ENCODE measurements at regions not wholly inside any gene's neighbourhood (a gene's known extent, or its start where the extent isn't known, plus 50 kb on each side); places are given as distances from the start of the nearest gene placed in this dataset.

- DNase-seq, result no peak
Measured at GRCh38 chr3:148087601-148088371, 609.9 kb upstream of the AGTR1 start.

GRCh38 chr3:148089171-148089570 is 608.5 kb upstream of the AGTR1 start:
- no peak for DNase-seq

DNA sequence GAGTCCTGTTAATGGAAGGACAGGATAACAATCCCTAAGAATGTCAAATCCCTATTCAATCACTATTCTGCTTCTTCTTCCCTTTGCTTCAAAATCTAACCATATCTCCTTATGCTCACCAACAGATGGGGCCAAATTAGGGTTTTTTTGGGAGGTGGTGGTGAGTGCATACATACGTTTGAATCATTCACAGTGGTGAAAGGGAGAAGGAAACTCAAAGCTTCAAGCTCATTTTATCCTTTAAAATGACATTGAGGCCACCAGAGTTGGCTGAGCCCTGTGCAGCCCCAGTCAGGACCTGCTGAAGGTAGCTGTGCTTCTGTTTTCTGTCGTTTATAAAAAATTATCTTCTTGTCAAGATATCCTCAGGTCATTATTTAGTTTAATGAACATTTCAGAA is 607.5 kb upstream of the AGTR1 start:
- DNase-seq, result no peak

- DNase-seq, result no peak
Measured at GRCh38 chr3:148092624-148093347, 604.9 kb upstream of the AGTR1 start.

- no peak for DNase-seq
Measured at GRCh38 chr3:148093753-148094152, 604.0 kb upstream of the AGTR1 start.

GRCh38 chr3:148095962-148096361 is 601.7 kb upstream of the AGTR1 start:
- DNase-seq, result no peak

DNA sequence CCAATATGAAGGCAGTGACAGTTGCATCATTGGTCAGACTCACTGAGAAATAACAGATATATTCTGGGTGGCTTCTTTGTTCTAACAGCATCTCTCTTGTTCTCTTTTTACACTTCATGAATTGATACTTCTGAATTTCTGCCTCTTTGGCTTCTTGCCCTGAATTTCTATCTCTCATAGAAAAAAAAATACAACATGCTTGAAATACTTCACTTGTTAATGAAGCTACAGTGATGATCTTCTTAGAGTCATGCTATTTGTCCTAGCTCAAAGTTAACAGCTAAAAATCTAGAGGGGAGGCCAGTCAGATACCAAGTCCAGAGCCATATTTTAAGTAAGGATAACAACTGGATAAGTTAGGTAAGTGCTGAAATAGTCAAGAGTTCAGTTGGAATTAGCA is 597.2 kb upstream of the AGTR1 start:
- DNase-seq, result no peak

DNA sequence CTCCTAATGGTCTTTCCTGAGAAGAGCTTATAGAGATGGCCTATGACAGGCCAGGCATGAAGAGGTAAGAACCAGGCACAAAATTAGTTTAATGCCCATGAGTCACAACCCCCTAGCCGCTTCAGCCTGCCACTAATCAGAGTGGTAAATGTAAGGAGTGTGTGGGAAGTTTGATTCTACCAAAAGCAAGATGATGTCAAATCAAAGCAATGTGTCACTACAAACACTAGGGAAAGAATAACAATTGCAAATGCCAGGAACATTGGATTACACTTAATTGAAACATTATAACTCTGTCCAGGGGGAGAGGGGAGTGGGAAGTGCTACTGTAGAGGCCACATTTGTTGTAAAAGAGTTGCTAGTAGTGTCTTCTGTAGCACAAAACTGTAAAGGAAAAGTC is 596.6 kb upstream of the AGTR1 start:
- DNase-seq, result no peak

- DNase-seq, result no peak
Measured at GRCh38 chr3:148102156-148102555, 595.5 kb upstream of the AGTR1 start.

GRCh38 chr3:148106062-148106461 is 591.6 kb upstream of the AGTR1 start:
- DNase-seq, result no peak

DNA sequence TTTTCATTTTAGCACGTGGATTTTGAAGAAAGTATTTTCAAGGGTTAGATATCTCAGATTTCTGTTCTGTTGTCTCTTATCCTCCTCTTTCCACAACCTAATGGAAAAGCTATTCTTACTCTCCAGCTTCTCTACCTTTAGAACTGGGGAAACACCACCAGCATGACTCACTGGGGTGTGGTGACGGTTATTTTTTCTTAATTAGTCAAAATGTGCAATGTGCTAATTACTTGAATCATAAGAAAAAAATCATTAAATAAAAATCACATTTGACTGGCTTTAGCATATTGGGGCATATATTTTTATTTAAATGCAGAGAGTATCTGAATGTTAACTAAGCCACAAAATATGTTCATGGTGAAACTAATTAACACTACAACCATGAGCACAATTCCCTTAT is 570.7 kb upstream of the AGTR1 start:
- DNase-seq, result no peak

DNA sequence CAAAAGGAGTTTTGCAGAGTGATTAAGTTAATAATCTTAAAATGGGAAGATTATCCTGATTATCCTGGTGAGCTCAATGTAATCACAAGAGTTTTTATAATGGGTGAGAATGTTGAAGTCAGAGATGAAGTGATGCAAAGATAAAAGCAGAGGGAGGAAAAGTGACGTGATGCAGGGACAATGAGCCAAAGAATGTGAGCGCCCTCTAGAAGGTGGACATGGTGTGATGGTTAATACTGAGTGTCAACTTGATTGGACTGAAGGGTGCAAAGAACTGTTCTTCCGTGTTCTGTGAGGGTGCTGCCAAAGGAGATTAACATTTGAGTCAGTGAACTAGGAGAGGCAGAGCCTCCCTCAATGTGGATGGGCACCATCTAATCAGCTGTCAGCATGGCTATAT is 569.6 kb upstream of the AGTR1 start:
- DNase-seq, result no peak

- DNase-seq, result no peak
Measured at GRCh38 chr3:148131990-148132638, 565.6 kb upstream of the AGTR1 start.

- DNase-seq, result no peak
Measured at GRCh38 chr3:148136816-148137215, 560.9 kb upstream of the AGTR1 start.

- DNase-seq, result no peak
Measured at GRCh38 chr3:148146241-148146640, 551.5 kb upstream of the AGTR1 start.

DNA sequence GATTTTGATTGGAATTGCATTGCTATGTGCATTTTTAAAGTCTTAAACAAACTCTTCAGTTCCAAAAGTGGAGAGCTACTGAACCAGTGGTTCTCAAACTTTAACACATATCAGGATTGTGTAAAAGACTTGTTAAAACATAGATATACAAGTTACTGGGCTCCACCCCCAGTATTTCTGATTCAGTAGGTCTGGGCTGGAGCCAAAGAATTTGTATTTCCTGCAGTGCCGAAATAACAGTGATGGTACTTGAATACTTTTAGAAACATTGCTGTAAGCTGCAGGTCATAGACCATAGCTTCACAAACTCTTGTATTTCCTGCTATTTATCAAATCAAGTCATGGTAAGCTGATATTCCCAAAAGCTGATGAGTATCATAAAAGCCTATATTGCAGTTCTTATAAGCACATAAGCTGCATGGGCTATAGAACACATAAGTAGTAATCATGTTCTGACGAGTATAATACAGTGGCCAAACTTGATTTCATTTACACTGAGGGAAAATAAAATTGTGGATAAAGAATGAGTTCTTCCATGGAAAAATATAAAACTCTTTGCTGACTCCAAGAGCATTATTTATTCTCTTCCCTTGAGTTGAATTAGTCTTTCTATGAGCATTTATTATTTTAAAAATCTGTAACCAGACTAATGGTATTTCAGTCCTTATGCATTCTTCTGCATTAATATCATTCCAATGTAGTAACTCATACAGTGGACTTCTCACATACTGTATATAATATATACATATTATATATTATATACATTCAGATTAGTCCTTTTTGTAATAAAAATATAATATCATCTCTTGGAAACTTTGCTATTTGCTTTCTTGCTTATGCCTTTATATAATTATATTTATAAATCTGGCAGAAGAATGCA is 550.5 kb upstream of the AGTR1 start:
- DNase-seq, result no peak

DNA sequence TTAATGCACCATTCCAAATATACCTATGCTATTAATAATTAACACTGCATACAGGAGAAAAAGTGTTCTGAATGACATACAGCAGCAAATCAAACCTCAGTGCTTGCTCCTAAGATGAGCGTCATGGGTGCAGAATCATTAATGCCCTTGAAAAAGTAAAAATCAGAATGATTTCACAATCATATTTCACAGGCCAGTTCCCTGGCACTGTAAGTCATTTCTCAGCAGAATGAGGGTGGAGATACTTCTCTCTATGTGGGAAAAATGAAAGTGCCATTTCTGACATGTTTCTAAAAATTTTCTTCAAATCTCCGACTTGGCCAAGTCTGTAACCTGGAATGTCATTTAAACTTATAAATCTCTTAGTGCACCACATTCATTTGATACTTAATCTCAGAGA is 549.8 kb upstream of the AGTR1 start:
- no peak for DNase-seq

DNA sequence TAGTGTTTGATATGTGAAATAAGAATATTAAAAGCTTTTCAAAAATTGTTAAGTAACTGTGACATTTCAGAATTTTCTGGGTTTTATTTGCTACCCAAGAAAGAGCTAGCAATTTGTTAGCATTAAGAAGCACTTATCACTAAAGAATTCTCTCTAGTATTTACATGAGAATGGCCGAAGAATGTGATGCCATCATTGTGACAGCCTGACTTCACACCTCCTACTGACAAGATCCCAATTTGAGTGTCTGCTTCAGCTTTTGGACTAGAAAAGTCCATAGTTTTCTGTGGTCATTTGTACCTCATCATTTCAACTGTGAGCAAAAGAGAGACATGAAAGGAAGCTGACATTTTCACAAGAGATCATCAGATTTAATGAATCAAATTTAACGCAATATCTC is 548.1 kb upstream of the AGTR1 start:
- DNase-seq, result no peak

GRCh38 chr3:148150141-148150540 is 547.6 kb upstream of the AGTR1 start:
- DNase-seq, result no peak

- DNase-seq, result no peak
Measured at GRCh38 chr3:148158210-148158609, 539.5 kb upstream of the AGTR1 start.

- no peak for DNase-seq
Measured at GRCh38 chr3:148162132-148162531, 535.6 kb upstream of the AGTR1 start.

- no peak for DNase-seq
Measured at GRCh38 chr3:148168347-148168746, 529.4 kb upstream of the AGTR1 start.

DNA sequence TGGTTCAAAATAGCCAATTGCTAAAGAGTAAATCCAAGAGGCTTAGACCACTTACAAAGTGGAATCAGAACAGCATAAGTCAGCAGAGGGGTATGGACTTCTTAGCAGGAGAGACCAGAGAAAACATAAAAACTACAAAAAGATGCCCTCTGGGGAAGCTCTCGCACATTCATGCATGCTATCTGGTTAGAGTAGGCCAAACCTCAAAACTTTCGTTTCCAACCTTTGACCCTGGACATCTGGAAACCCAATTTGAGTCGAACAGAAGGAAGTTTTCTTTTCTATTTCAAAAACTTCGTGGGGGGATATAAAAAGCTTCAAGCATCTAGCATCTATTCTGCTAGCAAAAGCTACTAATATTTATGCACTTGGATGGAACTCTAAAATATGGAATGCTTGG is 523.9 kb upstream of the AGTR1 start:
- no peak for DNase-seq
